ENCODE measurements at regions not wholly inside any gene's neighbourhood (a gene's known extent, or its start where the extent isn't known, plus 50 kb on each side); places are given as distances from the start of the nearest gene placed in this dataset.
"Not testable (repeated sequence)": the region's sequence is repeated elsewhere in the genome, so short reads cannot be mapped to it uniquely, and the experiment has no call there.

GRCh38 chr10:47647523-47648101 lies 115.8 kb downstream of the SYT15B start:
- TF ChIP-seq, protein P1, sequence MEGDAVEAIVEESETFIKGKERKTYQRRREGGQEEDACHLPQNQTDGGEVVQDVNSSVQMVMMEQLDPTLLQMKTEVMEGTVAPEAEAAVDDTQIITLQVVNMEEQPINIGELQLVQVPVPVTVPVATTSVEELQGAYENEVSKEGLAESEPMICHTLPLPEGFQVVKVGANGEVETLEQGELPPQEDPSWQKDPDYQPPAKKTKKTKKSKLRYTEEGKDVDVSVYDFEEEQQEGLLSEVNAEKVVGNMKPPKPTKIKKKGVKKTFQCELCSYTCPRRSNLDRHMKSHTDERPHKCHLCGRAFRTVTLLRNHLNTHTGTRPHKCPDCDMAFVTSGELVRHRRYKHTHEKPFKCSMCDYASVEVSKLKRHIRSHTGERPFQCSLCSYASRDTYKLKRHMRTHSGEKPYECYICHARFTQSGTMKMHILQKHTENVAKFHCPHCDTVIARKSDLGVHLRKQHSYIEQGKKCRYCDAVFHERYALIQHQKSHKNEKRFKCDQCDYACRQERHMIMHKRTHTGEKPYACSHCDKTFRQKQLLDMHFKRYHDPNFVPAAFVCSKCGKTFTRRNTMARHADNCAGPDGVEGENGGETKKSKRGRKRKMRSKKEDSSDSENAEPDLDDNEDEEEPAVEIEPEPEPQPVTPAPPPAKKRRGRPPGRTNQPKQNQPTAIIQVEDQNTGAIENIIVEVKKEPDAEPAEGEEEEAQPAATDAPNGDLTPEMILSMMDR (optimal IDR thresholded peaks at IDR 0.05 in 1 of 3, IDR thresholded peaks at IDR 0.05 in 1 of 3, conservative IDR thresholded peaks at IDR 0.05 in 1 of 3; ENCODE audit: extremely low read depth in 1 of 3, insufficient read depth in 2 of 3, low read length in 3 of 3): not testable (repeated sequence)
- not testable (repeated sequence) for TF ChIP-seq EZH2 (IDR thresholded peaks at IDR 0.05; ENCODE audit: low read length)

Data from keratinocyte (primary cell).